IMR-90 (cell line): ENCODE measurements at regions not wholly inside any gene's neighbourhood (a gene's known extent, or its start where the extent isn't known, plus 50 kb on each side); places are given as distances from the start of the nearest gene placed in this dataset.

Source experiments
- CEBPB ChIP-seq: IDR thresholded peaks from 2 replicates; pipeline ENCODE4 v1.6.1; 2012; ENCODE audit warnings: low read depth, low read length, improper control_type of control experiment
- CHD1 ChIP-seq: IDR thresholded peaks from 2 replicates; pipeline ENCODE4 v1.6.1; 2012; ENCODE audit warnings: low read depth, low read length, improper control_type of control experiment
- MAZ ChIP-seq: IDR thresholded peaks from 2 replicates; pipeline ENCODE4 v1.6.1; 2012; ENCODE audit warnings: low read depth, mild to moderate bottlenecking, low read length, improper control_type of control experiment, moderate library complexity, borderline replicate concordance
- NFE2L2 ChIP-seq: fragments of 150-350 bp; IDR thresholded peaks from 2 replicates; pipeline ENCODE4 v1.6.1; 2016; ENCODE audit warnings: low read depth, mild to moderate bottlenecking, low read length
- POLR2A ChIP-seq: IDR thresholded peaks from 2 replicates; pipeline ENCODE4 v1.6.1; 2012; ENCODE audit warnings: mild to moderate bottlenecking, low read depth, low read length
- RAD21 ChIP-seq: IDR thresholded peaks from 2 replicates; pipeline ENCODE4 v1.6.1; 2012; ENCODE audit warnings: low read length, improper control_type of control experiment
- RCOR1 ChIP-seq: IDR thresholded peaks from 2 replicates; pipeline ENCODE4 v1.6.1; 2012; ENCODE audit warnings: mild to moderate bottlenecking, low read length, improper control_type of control experiment; ENCODE audit not compliant: insufficient replicate concordance
- SMC3 ChIP-seq: fragments of 150-350 bp; IDR thresholded peaks from 2 replicates; pipeline ENCODE4 v1.6.1; 2016; ENCODE audit warnings: low read depth, mild to moderate bottlenecking, antibody characterized with exemption, low read length, moderate library complexity
- TF ChIP-seq, protein P1 (sequence below): conservative IDR thresholded peaks from 2 replicates; pipeline ENCODE4 v1.5.1; 2012; ENCODE audit warnings: mild to moderate bottlenecking, low read depth, low read length, improper control_type of control experiment
- TF ChIP-seq, protein P2 (sequence below): fragments of 150-350 bp; IDR thresholded peaks from 2 replicates; pipeline ENCODE4 v1.6.1; 2016; ENCODE audit warnings: low read depth, mild to moderate bottlenecking, low read length, moderate library complexity, borderline replicate concordance

DNA sequence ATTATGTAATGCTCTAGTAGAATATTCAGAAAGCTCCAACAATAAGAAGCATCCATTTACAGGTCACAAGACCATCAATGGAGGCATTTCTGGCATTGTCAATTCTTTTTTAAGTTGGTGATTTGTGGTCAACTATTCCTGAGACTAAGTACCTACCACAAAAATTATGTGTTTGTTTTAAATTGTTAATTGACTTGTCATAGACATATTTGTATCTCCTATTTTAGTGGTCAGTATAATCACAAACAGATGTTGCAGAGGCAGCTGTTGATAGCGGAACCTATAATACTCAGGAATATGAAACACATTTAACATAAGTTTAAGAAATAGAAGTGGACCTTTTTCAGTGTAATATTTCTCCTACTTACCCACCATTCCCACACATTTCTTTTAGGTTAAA, 430.1 kb downstream of the CCDC85A start:
- TF ChIP-seq, protein P1, sequence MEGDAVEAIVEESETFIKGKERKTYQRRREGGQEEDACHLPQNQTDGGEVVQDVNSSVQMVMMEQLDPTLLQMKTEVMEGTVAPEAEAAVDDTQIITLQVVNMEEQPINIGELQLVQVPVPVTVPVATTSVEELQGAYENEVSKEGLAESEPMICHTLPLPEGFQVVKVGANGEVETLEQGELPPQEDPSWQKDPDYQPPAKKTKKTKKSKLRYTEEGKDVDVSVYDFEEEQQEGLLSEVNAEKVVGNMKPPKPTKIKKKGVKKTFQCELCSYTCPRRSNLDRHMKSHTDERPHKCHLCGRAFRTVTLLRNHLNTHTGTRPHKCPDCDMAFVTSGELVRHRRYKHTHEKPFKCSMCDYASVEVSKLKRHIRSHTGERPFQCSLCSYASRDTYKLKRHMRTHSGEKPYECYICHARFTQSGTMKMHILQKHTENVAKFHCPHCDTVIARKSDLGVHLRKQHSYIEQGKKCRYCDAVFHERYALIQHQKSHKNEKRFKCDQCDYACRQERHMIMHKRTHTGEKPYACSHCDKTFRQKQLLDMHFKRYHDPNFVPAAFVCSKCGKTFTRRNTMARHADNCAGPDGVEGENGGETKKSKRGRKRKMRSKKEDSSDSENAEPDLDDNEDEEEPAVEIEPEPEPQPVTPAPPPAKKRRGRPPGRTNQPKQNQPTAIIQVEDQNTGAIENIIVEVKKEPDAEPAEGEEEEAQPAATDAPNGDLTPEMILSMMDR = no peak
- TF ChIP-seq POLR2A (no peak), CHD1 (no peak), MAZ (no peak), SMC3 (no peak), RCOR1 (no peak), CEBPB (no peak), NFE2L2 (no peak), RAD21 (no peak)
- TF ChIP-seq, protein P2, sequence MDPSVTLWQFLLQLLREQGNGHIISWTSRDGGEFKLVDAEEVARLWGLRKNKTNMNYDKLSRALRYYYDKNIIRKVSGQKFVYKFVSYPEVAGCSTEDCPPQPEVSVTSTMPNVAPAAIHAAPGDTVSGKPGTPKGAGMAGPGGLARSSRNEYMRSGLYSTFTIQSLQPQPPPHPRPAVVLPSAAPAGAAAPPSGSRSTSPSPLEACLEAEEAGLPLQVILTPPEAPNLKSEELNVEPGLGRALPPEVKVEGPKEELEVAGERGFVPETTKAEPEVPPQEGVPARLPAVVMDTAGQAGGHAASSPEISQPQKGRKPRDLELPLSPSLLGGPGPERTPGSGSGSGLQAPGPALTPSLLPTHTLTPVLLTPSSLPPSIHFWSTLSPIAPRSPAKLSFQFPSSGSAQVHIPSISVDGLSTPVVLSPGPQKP = no peak
